ENCODE measurements at regions not wholly inside any gene's neighbourhood (a gene's known extent, or its start where the extent isn't known, plus 50 kb on each side); places are given as distances from the start of the nearest gene placed in this dataset.

DNA sequence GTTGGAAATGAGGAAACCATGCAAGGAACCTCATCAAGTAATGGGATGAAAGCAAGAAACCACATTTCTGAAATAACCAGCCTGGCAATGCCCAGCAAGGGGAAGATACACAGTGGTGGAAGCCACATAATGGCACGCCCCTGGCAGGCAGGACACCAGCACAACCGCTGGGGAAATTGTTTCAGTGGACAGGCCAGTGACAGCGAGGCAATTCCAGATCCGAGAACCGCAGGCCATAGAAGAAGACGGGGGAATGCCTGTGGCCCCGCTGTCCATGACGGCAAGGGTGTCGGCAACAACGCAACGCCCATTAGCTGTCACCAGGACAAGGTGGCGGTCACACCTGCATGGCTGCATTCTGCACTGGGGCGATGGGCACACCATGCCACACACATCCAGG lies 1389.6 kb downstream of the BRD1 start:
- no peak for DNase-seq

DNA sequence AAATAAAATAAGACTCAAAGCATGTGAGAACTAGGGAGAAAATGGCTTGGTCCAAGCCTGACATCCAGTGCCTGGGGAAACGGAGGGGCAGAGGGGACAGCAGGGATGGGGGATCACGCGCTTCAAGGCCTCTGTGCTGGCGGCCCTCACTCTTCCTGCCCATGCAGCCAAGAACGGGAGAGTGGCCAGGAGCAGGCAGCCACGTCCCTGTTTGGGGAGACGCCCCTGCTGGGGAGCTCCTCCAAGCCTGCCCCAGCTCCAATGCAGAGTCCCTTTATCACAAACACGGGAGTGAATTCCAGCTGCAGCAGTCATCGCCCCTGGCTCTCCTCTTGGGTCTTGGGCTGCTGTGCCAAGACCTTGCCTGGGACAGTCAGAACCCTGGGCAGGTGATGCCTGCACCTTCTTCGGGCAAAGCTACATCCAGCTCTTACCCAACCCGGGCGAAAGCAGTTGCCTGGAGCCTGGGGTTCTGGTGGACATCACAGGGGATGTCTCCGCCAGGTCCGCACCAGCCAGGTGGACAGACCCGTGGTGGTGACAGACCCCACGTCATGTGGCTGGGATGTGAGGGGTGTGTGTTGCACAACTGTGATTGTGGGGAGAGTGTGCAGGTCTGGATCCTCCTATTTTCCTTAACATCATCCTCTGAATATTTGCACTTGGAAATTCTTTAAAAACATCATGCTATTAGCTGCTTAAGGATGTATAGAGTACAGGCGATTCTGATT lies 1391.3 kb downstream of the BRD1 start:
- no peak for DNase-seq

DNA sequence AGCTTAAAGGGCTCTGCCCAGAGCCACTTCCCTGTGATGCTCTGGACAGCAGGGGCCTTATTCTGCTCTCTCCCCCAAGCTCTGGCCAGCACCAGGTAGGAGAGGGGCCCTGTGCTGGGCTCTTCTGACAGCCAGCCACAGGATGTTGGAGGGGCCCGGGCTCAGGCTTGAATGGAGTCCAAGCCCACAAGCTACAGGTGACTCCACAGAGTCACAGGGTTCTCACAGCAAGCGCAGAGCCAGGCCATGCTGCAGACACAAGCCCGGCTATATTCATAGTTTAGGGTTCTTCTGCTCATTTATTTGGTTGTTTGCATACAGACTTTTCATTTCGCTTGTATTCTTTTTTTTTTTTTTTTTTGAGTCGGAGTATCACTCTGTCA lies 1392.8 kb downstream of the BRD1 start:
- DNase-seq: no peak

GRCh38 chr22:48434156-48434867 lies 1393.4 kb downstream of the BRD1 start:
- no peak for DNase-seq

DNA sequence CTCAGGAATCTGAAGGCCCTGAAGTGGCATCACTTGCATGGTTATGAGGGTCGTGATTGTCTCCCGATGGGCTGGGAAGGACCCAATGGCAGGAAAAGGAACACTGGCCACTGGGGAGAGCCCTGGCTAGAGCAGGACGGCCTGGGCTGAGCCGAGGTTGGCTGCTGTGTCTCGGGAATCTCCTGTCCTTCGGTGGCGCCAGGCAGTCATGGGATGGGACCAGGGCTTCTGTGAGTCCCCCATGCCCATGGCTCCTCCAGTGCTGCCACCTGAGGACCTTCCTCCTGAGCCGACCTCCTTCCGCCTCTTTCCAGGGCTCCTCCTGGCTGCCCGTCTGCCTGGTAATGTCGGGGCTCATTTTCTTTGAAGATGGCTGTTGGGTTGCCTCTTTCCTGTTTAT lies 1394.0 kb downstream of the BRD1 start:
- no peak for DNase-seq

DNA sequence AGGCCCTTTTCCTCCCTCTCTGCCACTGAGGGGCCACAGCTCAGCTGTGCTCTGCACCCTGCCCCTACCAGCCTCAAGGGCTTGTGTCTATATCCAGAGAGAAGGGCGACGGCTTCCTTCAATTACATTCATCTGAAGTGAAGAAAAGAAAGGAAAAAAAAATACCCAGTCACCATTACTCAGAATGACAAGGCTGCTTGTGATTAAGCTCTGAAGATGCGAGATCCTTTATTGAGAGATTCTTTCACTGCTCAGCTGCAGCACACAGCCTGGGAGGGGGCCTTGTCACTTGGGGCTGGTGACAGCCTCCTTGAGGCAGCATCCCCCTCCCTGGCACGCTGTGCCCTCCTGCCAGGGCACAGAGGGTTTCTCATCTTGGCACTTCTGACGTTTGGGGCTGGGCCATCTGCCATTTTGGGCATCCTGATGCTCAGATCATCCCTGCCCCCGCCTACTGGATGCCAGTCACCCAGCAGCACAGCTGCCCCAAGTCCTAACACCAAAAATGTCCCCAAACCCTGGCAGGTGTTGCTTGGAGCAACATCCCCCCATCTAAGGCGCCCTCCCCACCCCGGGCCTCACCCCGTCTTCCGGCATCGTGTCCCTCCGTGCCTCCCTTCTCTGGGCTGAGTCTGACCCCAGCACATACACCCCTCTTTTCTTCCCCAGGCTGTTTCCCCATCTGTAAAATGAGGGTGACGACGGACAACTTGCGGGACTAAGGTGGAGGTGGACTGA lies 1394.7 kb downstream of the BRD1 start:
- no peak for DNase-seq

- DNase-seq: no peak
These were observed 1395.9 kb downstream of the BRD1 start for GRCh38 chr22:48431536-48432315.

- DNase-seq: no peak
These were observed 1396.7 kb downstream of the BRD1 start for GRCh38 chr22:48431014-48431413.

DNA sequence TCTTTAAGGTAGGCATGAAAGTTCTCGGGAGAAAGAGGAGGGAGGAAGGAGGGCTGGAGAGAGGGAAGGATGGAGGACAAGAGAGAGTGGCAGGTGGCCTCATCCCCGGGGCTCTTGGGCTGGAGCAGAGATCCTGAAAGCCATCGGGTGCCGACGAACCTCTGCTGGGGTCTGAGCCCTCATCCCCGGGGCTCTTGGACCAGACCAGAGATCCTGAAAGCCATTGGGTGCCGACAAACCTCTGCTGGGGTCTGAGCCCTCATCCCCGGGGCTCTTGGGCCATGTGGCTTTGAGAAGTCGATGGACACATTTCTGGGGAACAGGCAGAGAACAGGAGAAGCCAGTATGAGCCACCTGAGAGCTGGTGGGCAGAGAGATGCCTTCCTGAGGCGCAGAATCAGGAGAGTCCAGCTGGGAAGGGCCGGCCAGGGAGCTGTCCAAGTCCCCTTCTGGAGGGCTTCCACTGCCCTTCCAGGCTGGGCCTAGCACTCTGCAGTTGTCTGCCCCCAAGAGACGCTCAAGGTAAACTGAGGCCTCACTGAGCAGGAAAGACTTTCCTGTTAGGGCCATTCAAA lies 1398.1 kb downstream of the BRD1 start:
- no peak for DNase-seq

DNA sequence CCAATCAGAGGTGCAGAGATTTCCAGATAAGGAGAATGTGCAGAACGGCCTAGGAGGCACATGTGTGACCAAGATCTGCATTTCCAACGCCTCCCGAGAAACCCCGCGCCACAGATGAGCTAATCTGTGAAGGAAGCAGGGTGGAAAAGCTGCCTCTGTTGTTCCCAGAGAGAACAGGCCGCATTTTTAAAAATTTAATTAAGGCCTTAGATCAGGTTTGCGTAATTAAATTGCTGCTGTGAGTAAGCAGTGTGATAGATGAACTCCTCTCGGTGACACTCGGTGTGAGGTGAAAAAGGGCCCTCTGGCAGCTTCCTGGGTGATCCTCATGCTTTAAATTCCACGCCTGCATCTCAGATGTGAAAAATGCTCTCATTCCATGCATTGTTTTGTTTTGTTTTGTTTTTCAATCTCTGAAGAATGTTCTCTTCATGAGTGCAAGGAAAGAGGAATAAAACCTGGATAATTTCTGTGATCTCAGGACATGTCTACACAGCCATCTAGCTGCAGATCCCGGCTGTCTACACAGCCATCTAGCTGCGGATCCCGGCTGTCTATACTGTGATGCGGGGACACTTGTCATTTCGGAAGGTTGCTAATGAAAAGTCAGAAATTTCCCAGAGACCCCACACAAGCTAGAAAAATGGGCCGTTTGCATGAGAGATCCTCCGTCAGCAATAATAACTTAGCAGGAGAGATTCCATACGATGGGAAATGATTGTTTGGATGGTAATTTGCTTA lies 1398.9 kb downstream of the BRD1 start:
- no peak for DNase-seq

- DNase-seq: no peak
These were observed 1399.9 kb downstream of the BRD1 start for GRCh38 chr22:48427731-48428211.

DNA sequence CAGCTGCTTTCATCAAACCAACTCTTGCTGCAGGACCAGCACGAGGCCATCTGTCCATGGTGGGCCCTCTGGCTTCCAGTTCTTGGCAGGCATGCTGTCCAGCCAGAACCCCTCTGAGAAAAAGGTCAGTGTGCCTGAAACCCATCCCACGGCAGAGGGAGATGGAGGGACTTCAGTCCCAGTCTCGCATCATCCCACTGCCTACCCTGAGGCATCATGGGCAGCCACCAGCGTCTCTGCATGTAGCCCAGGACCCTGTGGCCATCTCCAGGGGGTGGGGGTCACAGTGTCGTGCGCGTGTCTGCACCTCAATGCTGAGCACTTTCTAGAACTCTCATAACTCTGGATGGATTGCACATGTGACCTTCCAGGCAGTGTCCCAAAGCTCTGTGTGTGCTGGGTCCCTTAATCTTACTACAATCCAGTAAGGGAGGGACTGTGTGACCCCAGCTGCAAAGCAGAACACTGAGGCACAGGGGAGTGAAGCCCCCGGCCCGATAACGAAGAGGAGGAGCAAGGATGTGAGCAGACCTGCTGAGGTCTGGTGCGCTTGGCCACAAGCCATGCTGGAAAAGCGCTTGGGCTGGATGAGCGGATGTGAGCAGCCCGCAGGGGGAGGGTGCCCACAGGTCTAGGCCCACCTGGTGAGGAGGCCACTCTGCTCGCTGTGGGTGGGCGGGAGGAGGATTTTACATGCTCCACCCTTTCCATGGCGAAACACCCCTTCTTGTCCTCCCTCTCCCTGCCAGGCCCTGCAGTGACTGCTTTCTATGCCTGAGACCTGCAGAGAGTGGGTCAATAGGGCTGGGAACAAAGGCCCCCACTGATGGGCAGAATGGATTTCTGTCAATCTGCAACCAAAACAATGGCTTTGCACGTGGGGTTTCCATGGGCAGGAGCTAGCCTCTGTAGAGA lies 1401.0 kb downstream of the BRD1 start:
- DNase-seq: no peak

DNA sequence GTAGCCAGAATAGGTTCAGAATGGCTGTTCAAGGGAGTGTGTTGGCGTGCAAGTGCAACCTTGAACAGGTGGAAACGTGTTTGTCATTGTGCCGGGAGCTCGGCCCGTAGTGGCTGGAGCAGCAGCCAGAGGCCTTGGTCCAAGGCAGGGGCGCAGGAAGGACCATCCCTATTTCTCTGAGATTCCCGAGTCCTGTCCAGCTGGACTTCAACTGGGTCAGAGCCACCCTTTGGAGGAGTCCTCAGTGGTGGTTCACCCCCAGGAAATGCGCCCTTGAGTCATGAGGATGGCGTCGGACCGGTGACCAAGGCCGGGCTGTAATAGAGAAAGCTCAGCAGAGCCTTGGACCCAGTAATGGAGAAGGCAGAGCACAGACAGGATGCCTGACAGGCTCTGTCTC lies 1402.0 kb downstream of the BRD1 start:
- no peak for DNase-seq

- no peak for DNase-seq
These were observed 1402.6 kb downstream of the BRD1 start for GRCh38 chr22:48425091-48425506.

- no peak for DNase-seq
These were observed 1403.0 kb downstream of the BRD1 start for GRCh38 chr22:48424661-48425060.

DNA sequence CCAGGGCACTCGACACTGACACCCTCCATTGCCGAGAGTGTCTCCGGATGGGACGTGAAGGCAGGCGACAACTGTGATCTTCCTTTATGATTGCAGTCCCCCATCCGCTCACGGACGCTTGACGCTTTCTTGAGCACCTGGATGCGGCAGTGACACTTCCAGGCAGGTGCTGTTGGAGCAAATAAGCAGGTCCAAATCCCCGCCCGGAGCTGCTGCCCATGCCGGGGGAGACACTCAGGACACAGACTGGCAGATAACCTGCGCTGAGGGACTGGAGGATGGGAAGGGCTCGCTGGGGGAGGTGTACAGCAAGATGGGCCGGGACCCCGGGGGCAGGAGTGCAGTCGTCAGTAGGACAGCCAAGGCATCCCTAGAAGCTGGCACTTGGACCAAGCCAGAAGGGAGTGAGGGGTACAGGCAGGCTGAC lies 1403.5 kb downstream of the BRD1 start:
- DNase-seq: no peak

GRCh38 chr22:48423481-48423911 lies 1404.2 kb downstream of the BRD1 start:
- no peak for DNase-seq

DNA sequence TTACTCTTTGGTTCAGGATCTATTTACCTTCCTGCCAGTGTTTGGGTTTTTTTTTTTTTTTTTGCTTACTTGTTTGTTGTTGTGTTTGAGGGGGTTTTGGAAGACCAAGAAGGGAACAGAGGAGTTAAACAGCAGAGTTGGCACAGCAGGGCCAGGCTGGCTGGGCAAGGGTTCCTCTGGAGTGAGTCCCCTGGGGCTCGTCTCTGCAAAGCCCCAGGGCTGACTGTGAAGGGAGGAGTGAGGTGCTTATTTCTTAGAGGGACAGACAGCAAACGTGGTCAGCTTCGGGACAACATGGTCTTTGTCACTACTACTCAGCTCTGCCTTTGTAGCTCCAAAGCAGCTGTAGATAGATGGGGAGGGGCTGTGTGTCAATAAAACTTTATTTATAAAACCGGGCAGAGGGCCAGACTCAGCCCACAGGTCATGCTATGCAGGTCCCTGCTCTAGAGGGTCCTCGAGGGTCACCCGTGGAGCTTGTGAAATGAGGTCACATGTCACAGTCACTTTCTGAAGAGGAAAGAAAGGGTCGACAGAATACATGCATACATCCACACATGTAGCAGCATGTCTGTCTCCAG lies 1404.7 kb downstream of the BRD1 start:
- no peak for DNase-seq

- DNase-seq: no peak
These were observed 1408.8 kb downstream of the BRD1 start for GRCh38 chr22:48418831-48419230.
